ENCODE measurements at regions not wholly inside any gene's neighbourhood (a gene's known extent, or its start where the extent isn't known, plus 50 kb on each side); places are given as distances from the start of the nearest gene placed in this dataset.
"Not testable (repeated sequence)": the region's sequence is repeated elsewhere in the genome, so short reads cannot be mapped to it uniquely, and the experiment has no call there.

GRCh38 chr19:30263830-30264381, 108.3 kb upstream of the ZNF536 start:
- no peaks in the 10 kb centered on the region for H3K36me3 Mint-ChIP-seq (ENCODE audit: low read depth)
- H3K27ac Mint-ChIP-seq = no peak overlapping the region
- no peaks in the 10 kb centered on the region for H3K9me3 Mint-ChIP-seq
- no peak overlapping the region for H3K27ac ChIP-seq (ENCODE audit: low read depth in 1 of 2, low read length in 2 of 2)
- peaks cover 50% of the 10 kb centered on the region for H3K27me3 Mint-ChIP-seq
- H3K4me3 ChIP-seq (ENCODE audit: low read length) = no peak overlapping the region
- CTCF ChIA-PET = no interaction called here
- DNase-seq = no peak
- H3K27me3 ChIP-seq (ENCODE audit: control insufficient read depth in 1 of 2, insufficient read depth in 2 of 2, low read length in 2 of 2) = peaks cover 0 to 4% of the 10 kb centered on the region in 2 experiments
- POLR2A ChIA-PET = no interaction called here
- no peak overlapping the region for H3K4me3 Mint-ChIP-seq
- no peak for ATAC-seq (ENCODE audit: poor library complexity)
- H3K4me1 ChIP-seq (ENCODE audit: insufficient read depth, low read length) = no peaks in the 10 kb centered on the region
- H3K4me1 Mint-ChIP-seq (ENCODE audit: low read depth) = no peaks in the 10 kb centered on the region
- H3K36me3 ChIP-seq (ENCODE audit: insufficient read depth, low read length) = no peaks in the 10 kb centered on the region
- H3K9me3 ChIP-seq (ENCODE audit: control insufficient read depth in 1 of 2, insufficient read depth in 1 of 2, low read length in 2 of 2) = peaks cover 0 to 4% of the 10 kb centered on the region in 2 experiments
- intact Hi-C loops (cut with DNase I, micrococcal nuclease) = no loop called here
- TF ChIP-seq CTCF (IDR thresholded peaks at IDR 0.05) = no peak

- H3K4me1 ChIP-seq (ENCODE audit: insufficient read depth, low read length); ATAC-seq (ENCODE audit: poor library complexity); CTCF ChIA-PET; H3K27ac ChIP-seq (ENCODE audit: low read depth in 1 of 2, low read length in 2 of 2); POLR2A ChIA-PET; intact Hi-C loops (cut with DNase I, micrococcal nuclease); H3K36me3 Mint-ChIP-seq (ENCODE audit: low read depth); H3K36me3 ChIP-seq (ENCODE audit: insufficient read depth, low read length); H3K9me3 Mint-ChIP-seq; H3K4me3 Mint-ChIP-seq; H3K9me3 ChIP-seq (ENCODE audit: control insufficient read depth in 1 of 2, insufficient read depth in 1 of 2, low read length in 2 of 2); H3K4me1 Mint-ChIP-seq (ENCODE audit: low read depth); H3K27me3 ChIP-seq (ENCODE audit: control insufficient read depth in 1 of 2, insufficient read depth in 2 of 2, low read length in 2 of 2); H3K4me3 ChIP-seq (ENCODE audit: low read length); DNase-seq; H3K27ac Mint-ChIP-seq: not testable (repeated sequence)
- peaks cover 52% of the 10 kb centered on the region for H3K27me3 Mint-ChIP-seq
These were observed 106.3 kb upstream of the ZNF536 start for GRCh38 chr19:30265918-30266317.

GRCh38 chr19:30266687-30267086, 105.5 kb upstream of the ZNF536 start:
- Histone ChIP-seq H3K9me3 (ENCODE audit: control insufficient read depth in 1 of 2, insufficient read depth in 1 of 2, low read length in 2 of 2) (peaks cover 0 to 7% of the 10 kb centered on the region in 2 experiments), H3K36me3 (ENCODE audit: insufficient read depth, low read length) (no peaks in the 10 kb centered on the region), H3K4me3 (ENCODE audit: low read length) (no peak overlapping the region), H3K27ac (ENCODE audit: low read depth in 1 of 2, low read length in 2 of 2) (no peak overlapping the region), H3K4me1 (ENCODE audit: insufficient read depth, low read length) (no peaks in the 10 kb centered on the region), H3K27me3 (ENCODE audit: control insufficient read depth in 1 of 2, insufficient read depth in 2 of 2, low read length in 2 of 2) (peaks cover 0 to 3% of the 10 kb centered on the region in 2 experiments)
- POLR2A ChIA-PET = no interaction called here
- CTCF ChIA-PET = no interaction called here
- TF ChIP-seq CTCF (IDR thresholded peaks at IDR 0.05) = no peak
- ATAC-seq (ENCODE audit: poor library complexity) (no peak), DNase-seq (no peak)
- intact Hi-C loops (cut with DNase I, micrococcal nuclease) = no loop called here
- H3K4me3 Mint-ChIP-seq = no peak overlapping the region
- no peaks in the 10 kb centered on the region for H3K4me1 Mint-ChIP-seq (ENCODE audit: low read depth)
- H3K9me3 Mint-ChIP-seq = no peaks in the 10 kb centered on the region
- peaks cover 54% of the 10 kb centered on the region for H3K27me3 Mint-ChIP-seq
- H3K36me3 Mint-ChIP-seq (ENCODE audit: low read depth) = no peaks in the 10 kb centered on the region
- H3K27ac Mint-ChIP-seq = no peak overlapping the region

GRCh38 chr19:30267332-30267731, 104.9 kb upstream of the ZNF536 start:
- no peak overlapping the region for H3K4me3 ChIP-seq (ENCODE audit: low read length)
- no peak overlapping the region for H3K27ac ChIP-seq (ENCODE audit: low read depth in 1 of 2, low read length in 2 of 2)
- Mint-ChIP-seq H3K27me3 (peaks cover 52% of the 10 kb centered on the region), H3K9me3 (peaks cover under 1% of the 10 kb centered on the region), H3K27ac (no peak overlapping the region), H3K36me3 (ENCODE audit: low read depth) (no peaks in the 10 kb centered on the region), H3K4me1 (ENCODE audit: low read depth) (no peaks in the 10 kb centered on the region), H3K4me3 (no peak overlapping the region)
- POLR2A ChIA-PET = no interaction called here
- no peak for TF ChIP-seq CTCF (IDR thresholded peaks at IDR 0.05)
- CTCF ChIA-PET = no interaction called here
- intact Hi-C loops (cut with DNase I, micrococcal nuclease) = no loop called here
- DNase-seq = no peak
- H3K4me1 ChIP-seq (ENCODE audit: insufficient read depth, low read length) = no peaks in the 10 kb centered on the region
- no peak for ATAC-seq (ENCODE audit: poor library complexity)
- H3K9me3 ChIP-seq (ENCODE audit: control insufficient read depth in 1 of 2, insufficient read depth in 1 of 2, low read length in 2 of 2) = peaks cover 4 to 7% of the 10 kb centered on the region in 2 experiments
- peaks cover 0 to 3% of the 10 kb centered on the region in 2 experiments for H3K27me3 ChIP-seq (ENCODE audit: control insufficient read depth in 1 of 2, insufficient read depth in 2 of 2, low read length in 2 of 2)
- H3K36me3 ChIP-seq (ENCODE audit: insufficient read depth, low read length) = no peaks in the 10 kb centered on the region

Measured in CD4-positive, alpha-beta T cell (primary cell).